IMR-90 (cell line): ENCODE measurements at regions not wholly inside any gene's neighbourhood (a gene's known extent, or its start where the extent isn't known, plus 50 kb on each side); places are given as distances from the start of the nearest gene placed in this dataset.

ENCODE experiments used
- ATAC-seq: fragments of 200-7000 bp; cut with Tn5 transposase; 2 replicates; pipeline ENCODE4 v1.9.1; 2020; ENCODE audit warnings: low read depth, mild to moderate bottlenecking, moderate library complexity
- BruUV-seq: library from RNA; stranded (reverse); fragments of 400-500 nt; replicated peaks from 2 replicates; lab custom pipeline; 2021; lab: Mats Ljungman, UMichigan
- CTCF ChIA-PET: fragments of 300-600 bp; formaldehyde crosslinking; extraction: SDS; loops from one replicate; lab custom pipeline; 2021; ENCODE audit warnings: antibody characterized with exemption; lab: Yijun Ruan, JAX
- POLR2A ChIA-PET: fragments of 300-600 bp; sonication (Branson Sonifier 250); formaldehyde crosslinking; loops from one replicate; lab custom pipeline; 2022; ENCODE audit warnings: antibody characterized with exemption; ENCODE audit not compliant: unreplicated experiment; lab: Charles Lee
- DNase-seq: peaks from one replicate; pipeline ENCODE4 v3.0.0; 2013
- H2AFZ ChIP-seq: replicated peaks from 2 replicates; pipeline ENCODE3; 2013; ENCODE audit warnings: low read length, mild to moderate bottlenecking; ENCODE audit not compliant: poor library complexity
- H2AK5ac ChIP-seq: 2 replicates; pipeline ENCODE4 v1.6.1; 2013; ENCODE audit warnings: low read depth, low read length, inconsistent platforms
- H2AK9ac ChIP-seq: replicated peaks from 2 replicates; pipeline ENCODE3; 2013; ENCODE audit warnings: mild to moderate bottlenecking, low read depth, low read length, moderate library complexity; ENCODE audit not compliant: poor library complexity
- H2BK120ac ChIP-seq: 2 replicates; pipeline ENCODE4 v1.6.1; 2013; ENCODE audit warnings: low read depth, low read length, inconsistent platforms
- H2BK15ac ChIP-seq: 3 replicates; pipeline ENCODE4 v1.6.1; 2013; ENCODE audit warnings: low read depth, low read length, inconsistent platforms
- H2BK20ac ChIP-seq: 2 replicates; pipeline ENCODE4 v1.6.1; 2013; ENCODE audit warnings: low read depth, mild to moderate bottlenecking, inconsistent platforms, low read length, moderate library complexity
- H2BK5ac ChIP-seq: 2 replicates; pipeline ENCODE4 v1.6.1; 2013; ENCODE audit warnings: mild to moderate bottlenecking, low read depth, low read length, inconsistent platforms; ENCODE audit not compliant: poor library complexity, severe bottlenecking
- H3K14ac ChIP-seq: replicated peaks from 2 replicates; pipeline ENCODE4 v1.6.1; 2013; ENCODE audit warnings: low read depth, low read length, inconsistent platforms
- H3K18ac ChIP-seq: 2 replicates; pipeline ENCODE4 v1.6.1; 2013; ENCODE audit warnings: low read depth, low read length, control low read depth
- H3K23ac ChIP-seq: 2 replicates; pipeline ENCODE4 v1.6.1; 2013; ENCODE audit warnings: low read depth, low read length, inconsistent platforms
- H3K27ac ChIP-seq: 2 replicates; pipeline ENCODE4 v1.5.1; 2013; ENCODE audit warnings: mild to moderate bottlenecking, control low read depth, low read length; ENCODE audit not compliant: insufficient read depth
- H3K27me3 ChIP-seq: 2 replicates; pipeline ENCODE4 v1.6.1; 2013; ENCODE audit warnings: low read length; ENCODE audit not compliant: control insufficient read depth, insufficient read depth
- H3K36me3 ChIP-seq: 2 replicates; pipeline ENCODE4 v1.6.1; 2013; ENCODE audit warnings: low read length, mixed read lengths; ENCODE audit not compliant: control insufficient read depth, insufficient read depth
- H3K4ac ChIP-seq: 2 replicates; pipeline ENCODE4 v1.6.1; 2013; ENCODE audit warnings: low read depth, low read length, inconsistent platforms
- H3K4me1 ChIP-seq: 2 replicates; pipeline ENCODE4 v1.6.1; 2013; ENCODE audit warnings: low read length, mixed read lengths; ENCODE audit not compliant: control insufficient read depth, insufficient read depth
- H3K4me2 ChIP-seq: 2 replicates; pipeline ENCODE4 v1.6.1; 2013; ENCODE audit warnings: low read depth, mild to moderate bottlenecking, control low read depth, low read length, moderate library complexity
- H3K4me3 ChIP-seq: 2 replicates; pipeline ENCODE4 v1.5.1; 2013; ENCODE audit warnings: low read depth, mild to moderate bottlenecking, control low read depth, low read length, moderate library complexity; ENCODE audit not compliant: insufficient read depth
- H3K56ac ChIP-seq: 2 replicates; pipeline ENCODE4 v1.6.1; 2013; ENCODE audit warnings: low read length, inconsistent platforms; ENCODE audit not compliant: insufficient read depth; ENCODE audit errors: extremely low read depth
- H3K79me1 ChIP-seq, 2 experiments: 2 replicates each; pipeline ENCODE4 v1.6.1; 2013; ENCODE audit warnings: low read length in 2 of 2, inconsistent platforms in 1 of 2, low read depth in 1 of 2
- H3K9ac ChIP-seq: 2 replicates; pipeline ENCODE4 v1.6.1; 2013; ENCODE audit warnings: low read depth, low read length, control low read depth
- H3K9me1 ChIP-seq: 2 replicates; pipeline ENCODE4 v1.6.1; 2013; ENCODE audit warnings: low read length, inconsistent platforms; ENCODE audit not compliant: insufficient read depth
- H3K9me3 ChIP-seq: 2 replicates; pipeline ENCODE4 v1.6.1; 2013; ENCODE audit warnings: low read length; ENCODE audit not compliant: control insufficient read depth, insufficient read depth
- H4K20me1 ChIP-seq: 2 replicates; pipeline ENCODE4 v1.6.1; 2013; ENCODE audit warnings: low read length, inconsistent platforms; ENCODE audit not compliant: insufficient read depth
- H4K5ac ChIP-seq: 2 replicates; pipeline ENCODE4 v1.6.1; 2013; ENCODE audit warnings: mild to moderate bottlenecking, low read depth, low read length, control low read depth
- H4K8ac ChIP-seq, 2 experiments: 2 replicates each; pipeline ENCODE4 v1.6.1; 2013; ENCODE audit warnings: low read depth in 2 of 2, low read length in 2 of 2, control low read depth in 1 of 2, inconsistent platforms in 1 of 2
- H4K91ac ChIP-seq: 2 replicates; pipeline ENCODE4 v1.6.1; 2013; ENCODE audit warnings: low read depth, low read length, inconsistent platforms; ENCODE audit not compliant: insufficient read depth
- BHLHE40 ChIP-seq: fragments of 150-350 bp; IDR thresholded peaks from 2 replicates; pipeline ENCODE4 v1.6.1; 2016; ENCODE audit warnings: mild to moderate bottlenecking, low read depth, low read length
- CEBPB ChIP-seq: IDR thresholded peaks from 2 replicates; pipeline ENCODE4 v1.6.1; 2012; ENCODE audit warnings: low read depth, low read length, improper control_type of control experiment
- CHD1 ChIP-seq: IDR thresholded peaks from 2 replicates; pipeline ENCODE4 v1.6.1; 2012; ENCODE audit warnings: low read depth, low read length, improper control_type of control experiment
- CTCF ChIP-seq: conservative IDR thresholded peaks from 2 replicates; pipeline ENCODE4 v1.5.1; 2012; ENCODE audit warnings: mild to moderate bottlenecking, low read depth, low read length, improper control_type of control experiment
- ELK1 ChIP-seq: fragments of 150-350 bp; IDR thresholded peaks from 2 replicates; pipeline ENCODE4 v1.6.1; 2016; ENCODE audit warnings: low read depth, mild to moderate bottlenecking, low read length, moderate library complexity, borderline replicate concordance
- FOS ChIP-seq: fragments of 150-350 bp; IDR thresholded peaks from 2 replicates; pipeline ENCODE4 v1.6.1; 2016; ENCODE audit warnings: low read depth, low read length
- MAFK ChIP-seq: IDR thresholded peaks from 2 replicates; pipeline ENCODE4 v1.6.1; 2012; ENCODE audit warnings: low read depth, low read length, improper control_type of control experiment
- MAZ ChIP-seq: IDR thresholded peaks from 2 replicates; pipeline ENCODE4 v1.6.1; 2012; ENCODE audit warnings: low read depth, mild to moderate bottlenecking, low read length, improper control_type of control experiment, moderate library complexity, borderline replicate concordance
- MXI1 ChIP-seq: IDR thresholded peaks from 2 replicates; pipeline ENCODE4 v1.6.1; 2012; ENCODE audit warnings: low read depth, mild to moderate bottlenecking, low read length, moderate library complexity, borderline replicate concordance
- NFE2L2 ChIP-seq: fragments of 150-350 bp; IDR thresholded peaks from 2 replicates; pipeline ENCODE4 v1.6.1; 2016; ENCODE audit warnings: low read depth, mild to moderate bottlenecking, low read length
- POLR2A ChIP-seq: IDR thresholded peaks from 2 replicates; pipeline ENCODE4 v1.6.1; 2012; ENCODE audit warnings: mild to moderate bottlenecking, low read depth, low read length
- RAD21 ChIP-seq: IDR thresholded peaks from 2 replicates; pipeline ENCODE4 v1.6.1; 2012; ENCODE audit warnings: low read length, improper control_type of control experiment
- RCOR1 ChIP-seq: IDR thresholded peaks from 2 replicates; pipeline ENCODE4 v1.6.1; 2012; ENCODE audit warnings: mild to moderate bottlenecking, low read length, improper control_type of control experiment; ENCODE audit not compliant: insufficient replicate concordance
- RFX5 ChIP-seq: IDR thresholded peaks from 2 replicates; pipeline ENCODE4 v1.8.0; 2012; ENCODE audit warnings: low read depth, mild to moderate bottlenecking, low read length, moderate library complexity
- SMC3 ChIP-seq: fragments of 150-350 bp; IDR thresholded peaks from 2 replicates; pipeline ENCODE4 v1.6.1; 2016; ENCODE audit warnings: low read depth, mild to moderate bottlenecking, antibody characterized with exemption, low read length, moderate library complexity
- USF2 ChIP-seq: fragments of 150-350 bp; IDR thresholded peaks from 2 replicates; pipeline ENCODE4 v1.6.1; 2017; ENCODE audit warnings: mild to moderate bottlenecking, antibody characterized with exemption, low read length, low read depth
- WGBS, 2 experiments: methylation state at CpG; one replicate each; pipeline versions ENCODE4 v1.1.5 to v1.1.7; 2013; ENCODE audit warnings: missing lambda C conversion rate in 2 of 2; ENCODE audit not compliant: insufficient read length in 1 of 2; ENCODE audit errors: extremely low coverage in 2 of 2; 5-methylcytosine and 5-hydroxymethylcytosine counted together
- dilution Hi-C: fragments of 300-500 bp; cut with HindIII; formaldehyde crosslinking; loops from one replicate; pipeline ENCODE4 v1.14.3; 2018; ENCODE audit warnings: low sequenced_read_pairs; ENCODE audit not compliant: unreplicated experiment
- in situ Hi-C: fragments of 300-500 bp; cut with MboI; formaldehyde crosslinking; loops from 3 replicates; pipeline ENCODE4 v1.14.3; 2019; ENCODE audit warnings: low sequenced_read_pairs, inconsistent platforms, mixed read lengths
- intact Hi-C: fragments of 100-400 bp; cut with micrococcal nuclease; formaldehyde crosslinking; loops from 2 replicates; pipeline ENCODE4 v1.10.0; 2022

- no peak overlapping the region for H3K18ac ChIP-seq
- H2AFZ ChIP-seq, result no peak overlapping the region
- ChIA-PET CTCF (interaction anchor here (0.7 to 1.5 kb wide), 2 partner anchors 14 to 591 kb away, joined by 3 to 4 read pairs; no protein-coding TSS in a partner anchor), POLR2A (no interaction called here)
- WGBS, 2 experiments, result no CpG with 5 or more reads among the region's 1 CpG
- H3K9ac ChIP-seq, result no peak overlapping the region
- no peaks in the 10 kb centered on the region for H3K79me1 ChIP-seq
- in situ Hi-C loops (no loop called here), intact Hi-C loops (loop anchor here (10.0 kb wide), 1 partner anchor 236 kb away; no protein-coding TSS in a partner anchor), dilution Hi-C loops (no loop called here)
- no peaks in the 10 kb centered on the region for H3K9me1 ChIP-seq
- H2BK20ac ChIP-seq, result no peak overlapping the region
- no peak overlapping the region for H3K14ac ChIP-seq
- DNase-seq (no peak), ATAC-seq (no peak)
- no peak overlapping the region for H2BK5ac ChIP-seq
- no peak overlapping the region for H4K8ac ChIP-seq
- H3K27me3 ChIP-seq, result no peaks in the 10 kb centered on the region
- H2BK120ac ChIP-seq, result no peak overlapping the region
- no peak overlapping the region for H3K4ac ChIP-seq
- TF ChIP-seq CHD1 (no peak), RFX5 (no peak), FOS (no peak), MAFK (no peak), NFE2L2 (no peak), MXI1 (no peak), RCOR1 (no peak), CEBPB (no peak), SMC3 (no peak), USF2 (no peak), MAZ (no peak), RAD21 (no peak), POLR2A (no peak), ELK1 (no peak), BHLHE40 (no peak), CTCF (no peak)
- no TSS peak for BruUV-seq
- no peak overlapping the region for H3K4me2 ChIP-seq
- no peak overlapping the region for H4K91ac ChIP-seq
- no peaks in the 10 kb centered on the region for H4K20me1 ChIP-seq
- H3K23ac ChIP-seq, result no peak overlapping the region
- no peaks in the 10 kb centered on the region for H3K36me3 ChIP-seq
- no peak overlapping the region for H2AK5ac ChIP-seq
- H3K56ac ChIP-seq, result no peak overlapping the region
- no peak overlapping the region for H3K4me3 ChIP-seq
- H3K9me3 ChIP-seq, result no peaks in the 10 kb centered on the region
- H4K5ac ChIP-seq, result no peak overlapping the region
- no peak overlapping the region for H2AK9ac ChIP-seq
- H2BK15ac ChIP-seq, result no peak overlapping the region
- no peak overlapping the region for H3K27ac ChIP-seq
- peaks cover 6% of the 10 kb centered on the region; the same call in 1 of the 2 replicates for H3K4me1 ChIP-seq
Measured at GRCh38 chr3:178088963-178089362, 447.3 kb upstream of the KCNMB2 start.
